ENCODE measurements at regions not wholly inside any gene's neighbourhood (a gene's known extent, or its start where the extent isn't known, plus 50 kb on each side); places are given as distances from the start of the nearest gene placed in this dataset.
A peak's percentile ranks its signal among the peaks of the same experiment; 100 is the strongest.
"Not testable (repeated sequence)": the region's sequence is repeated elsewhere in the genome, so short reads cannot be mapped to it uniquely, and the experiment has no call there.

- no peak for DNase-seq
These were observed 396.5 kb upstream of the ATP10A start for GRCh38 chr15:26259581-26259980.

- not testable (repeated sequence) for DNase-seq
These were observed 381.7 kb upstream of the ATP10A start for GRCh38 chr15:26244782-26245181.

GRCh38 chr15:26243382-26243781 lies 380.3 kb upstream of the ATP10A start:
- no peak for DNase-seq

- DNase-seq = no peak
These were observed 379.5 kb upstream of the ATP10A start for GRCh38 chr15:26242565-26243071.

- no peak for DNase-seq
These were observed 372.7 kb upstream of the ATP10A start for GRCh38 chr15:26235864-26236263.

GRCh38 chr15:26234976-26235767 lies 372.0 kb upstream of the ATP10A start:
- no peak for DNase-seq

GRCh38 chr15:26232691-26233090 lies 369.6 kb upstream of the ATP10A start:
- no peak for DNase-seq

- no peak for DNase-seq
These were observed 368.0 kb upstream of the ATP10A start for GRCh38 chr15:26231096-26231495.

- no peak for DNase-seq
These were observed 361.1 kb upstream of the ATP10A start for GRCh38 chr15:26224266-26224665.

GRCh38 chr15:26223720-26224119 lies 360.6 kb upstream of the ATP10A start:
- no peak for DNase-seq

- no peak for DNase-seq
These were observed 359.7 kb upstream of the ATP10A start for GRCh38 chr15:26222781-26223180.

GRCh38 chr15:26217043-26217442 lies 353.9 kb upstream of the ATP10A start:
- not testable (repeated sequence) for DNase-seq

- DNase-seq = no peak
These were observed 351.2 kb upstream of the ATP10A start for GRCh38 chr15:26214290-26214689.

- DNase-seq = no peak
These were observed 350.3 kb upstream of the ATP10A start for GRCh38 chr15:26213427-26213826.

GRCh38 chr15:26212109-26212508 lies 349.0 kb upstream of the ATP10A start:
- no peak for DNase-seq

GRCh38 chr15:26210980-26211379 lies 347.9 kb upstream of the ATP10A start:
- no peak for DNase-seq

- DNase-seq = no peak
These were observed 338.2 kb upstream of the ATP10A start for GRCh38 chr15:26201177-26201858.

- no peak for DNase-seq
These were observed 337.3 kb upstream of the ATP10A start for GRCh38 chr15:26200427-26200826.

- DNase-seq = peak; percentile 37
These were observed 334.6 kb upstream of the ATP10A start for GRCh38 chr15:26197719-26198118.

- no peak for DNase-seq
These were observed 333.9 kb upstream of the ATP10A start for GRCh38 chr15:26197060-26197459.

GRCh38 chr15:26191193-26191592 lies 328.1 kb upstream of the ATP10A start:
- DNase-seq = no peak

- DNase-seq = not testable (repeated sequence)
These were observed 323.0 kb upstream of the ATP10A start for GRCh38 chr15:26186138-26186537.

GRCh38 chr15:26182441-26182840 lies 319.3 kb upstream of the ATP10A start:
- DNase-seq = no peak

GRCh38 chr15:26179906-26180305 lies 316.8 kb upstream of the ATP10A start:
- DNase-seq = no peak
